RCC 7860 (cell line): ENCODE measurements at regions not wholly inside any gene's neighbourhood (a gene's known extent, or its start where the extent isn't known, plus 50 kb on each side); places are given as distances from the start of the nearest gene placed in this dataset.
"Not testable (repeated sequence)": the region's sequence is repeated elsewhere in the genome, so short reads cannot be mapped to it uniquely, and the experiment has no call there.

Experiments
- DNase-seq: peaks from one replicate; pipeline ENCODE4 v3.0.0-alpha.2; 2015; ENCODE audit warnings: low spot score
- FAIRE-seq: peaks from 2 replicates; lab custom pipeline; 2012; peaks lifted over from hg19 to GRCh38; lab: Jason Lieb, UNC

DNA sequence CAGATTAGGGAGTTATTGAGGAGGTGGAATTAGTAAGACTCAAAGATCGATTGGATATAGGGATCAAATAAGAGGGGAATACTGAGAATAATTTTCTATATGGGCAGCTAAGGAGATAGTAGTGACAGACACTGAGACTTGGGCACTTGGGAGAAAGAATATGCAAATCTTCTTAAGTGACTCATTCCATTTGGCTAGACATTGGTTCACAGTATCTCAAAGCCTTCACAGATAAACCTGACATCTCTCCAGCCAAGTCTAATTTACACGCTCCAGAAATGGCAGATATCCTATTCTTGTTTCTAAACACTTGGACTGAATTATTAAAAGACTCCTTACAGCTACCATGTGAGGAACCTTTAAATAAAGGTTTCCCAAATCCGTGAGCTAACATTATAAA, 104.6 kb upstream of the ADAMTS9 start:
- DNase-seq (no peak), FAIRE-seq (no peak)

DNA sequence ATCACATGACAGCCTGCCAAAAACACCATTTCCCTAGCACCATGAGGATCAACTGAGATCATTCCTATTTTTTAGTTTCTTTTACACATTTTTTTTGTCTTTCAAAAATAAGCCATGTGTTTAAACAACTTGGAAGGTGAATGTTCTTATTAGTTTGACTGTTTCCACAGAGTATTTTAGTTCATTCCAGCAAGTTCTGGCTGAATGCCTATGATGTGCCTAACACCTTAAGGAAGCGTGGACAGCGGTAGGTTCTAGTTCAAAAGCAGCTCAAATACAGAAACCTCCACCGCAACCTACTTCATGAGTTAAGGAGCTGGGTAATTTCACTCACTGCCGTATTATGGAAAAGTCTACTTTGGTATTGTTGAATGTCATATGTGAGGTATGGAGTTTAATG, 101.3 kb upstream of the ADAMTS9 start:
- DNase-seq (no peak), FAIRE-seq (no peak)

DNA sequence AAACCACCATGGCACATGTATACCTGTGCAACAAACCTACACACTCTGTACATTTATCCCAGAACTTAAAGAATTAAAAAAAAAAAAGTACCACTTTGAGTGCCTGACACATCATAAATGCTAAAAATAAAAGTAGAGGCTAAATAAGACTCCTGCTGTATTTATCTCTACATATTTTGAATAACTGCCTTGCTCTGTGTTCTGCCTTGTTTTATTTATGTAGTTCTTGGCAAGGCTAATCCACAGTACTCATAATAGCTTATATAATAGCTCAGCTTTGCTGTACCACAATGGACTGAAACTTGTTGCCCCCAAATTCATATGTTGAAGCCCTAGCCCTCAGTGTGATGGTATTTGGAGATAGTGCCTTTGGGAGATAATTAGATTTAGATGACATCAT, 95.4 kb upstream of the ADAMTS9 start:
- no peak for DNase-seq
- no peak for FAIRE-seq

DNA sequence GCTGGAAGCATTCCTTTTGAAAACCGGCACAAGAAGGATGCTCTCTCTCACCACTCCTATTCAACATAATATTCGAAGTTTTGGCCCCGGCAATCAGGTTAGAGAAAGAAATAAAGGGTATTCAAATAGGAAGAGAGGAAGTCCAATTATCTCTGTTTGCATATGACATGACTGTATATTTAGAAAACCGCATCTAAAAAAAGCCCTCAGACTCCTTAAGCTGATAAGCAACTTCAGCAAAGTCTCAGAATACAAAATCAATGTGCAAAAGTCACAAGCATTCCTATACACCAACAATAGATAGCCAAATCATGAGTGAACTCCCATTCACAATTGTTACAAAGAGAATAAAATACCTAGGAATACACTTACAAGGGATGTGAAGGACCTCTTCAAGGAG, 93.1 kb upstream of the ADAMTS9 start:
- DNase-seq, FAIRE-seq: not testable (repeated sequence)

DNA sequence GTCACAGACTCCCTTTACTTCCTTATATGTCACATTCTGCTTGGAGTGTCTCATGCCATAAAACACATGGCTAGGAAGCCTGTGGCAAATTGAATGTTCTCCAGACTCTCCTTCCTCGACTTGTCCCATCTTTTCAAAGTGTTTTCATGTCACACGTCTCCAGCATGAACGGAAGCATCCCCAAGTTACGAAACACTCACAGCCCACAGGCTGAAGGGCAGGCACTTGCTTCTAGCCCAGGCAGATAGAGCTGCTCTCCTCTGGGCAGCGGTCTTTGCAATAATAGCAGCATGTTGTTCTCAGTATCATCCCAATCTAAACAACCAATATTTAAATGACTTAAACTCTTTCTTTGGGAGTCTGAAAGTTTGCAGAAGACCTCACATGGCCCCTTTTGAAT, 85.3 kb upstream of the ADAMTS9 start:
- no peak for FAIRE-seq
- no peak for DNase-seq

DNA sequence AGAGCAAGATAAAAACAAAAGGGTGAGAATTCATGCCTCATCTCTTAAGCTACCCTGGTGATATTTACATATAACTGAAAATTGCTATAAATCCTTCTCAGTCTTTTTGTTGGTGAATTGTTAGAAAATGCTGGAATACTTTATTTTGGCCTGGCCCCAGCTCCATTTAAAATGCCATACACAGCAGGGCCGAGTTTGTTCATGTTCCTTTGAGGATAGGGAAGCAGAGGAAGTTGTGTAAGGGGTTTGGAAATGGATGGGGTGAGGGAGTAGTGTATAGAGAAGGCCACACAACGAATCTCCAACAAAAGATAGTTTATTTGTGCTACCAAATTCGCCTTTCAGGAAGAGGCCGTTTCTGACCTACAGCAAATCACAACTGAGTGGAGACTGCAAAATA, 78.6 kb upstream of the ADAMTS9 start:
- DNase-seq, result no peak
- FAIRE-seq, result no peak

DNA sequence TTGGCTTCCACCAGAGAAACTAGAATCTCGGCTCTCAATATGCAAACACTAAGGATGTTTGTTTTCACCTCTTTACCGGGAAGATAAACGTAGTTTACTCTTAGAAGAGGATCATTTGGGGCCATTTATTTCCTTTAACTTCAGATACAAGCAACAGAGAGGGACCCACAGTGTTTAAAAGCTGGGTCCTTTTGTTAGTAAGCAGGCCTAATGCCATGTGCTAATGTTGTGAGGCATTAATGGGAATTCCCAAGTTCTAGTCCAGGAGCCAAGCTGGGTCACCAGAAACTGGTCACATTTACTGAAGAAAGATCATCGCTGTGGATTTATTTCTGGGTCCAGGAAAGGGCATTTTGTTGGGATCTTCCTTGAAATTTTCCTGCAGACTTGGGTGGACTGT, 78.1 kb upstream of the ADAMTS9 start:
- DNase-seq (no peak), FAIRE-seq (no peak)

DNA sequence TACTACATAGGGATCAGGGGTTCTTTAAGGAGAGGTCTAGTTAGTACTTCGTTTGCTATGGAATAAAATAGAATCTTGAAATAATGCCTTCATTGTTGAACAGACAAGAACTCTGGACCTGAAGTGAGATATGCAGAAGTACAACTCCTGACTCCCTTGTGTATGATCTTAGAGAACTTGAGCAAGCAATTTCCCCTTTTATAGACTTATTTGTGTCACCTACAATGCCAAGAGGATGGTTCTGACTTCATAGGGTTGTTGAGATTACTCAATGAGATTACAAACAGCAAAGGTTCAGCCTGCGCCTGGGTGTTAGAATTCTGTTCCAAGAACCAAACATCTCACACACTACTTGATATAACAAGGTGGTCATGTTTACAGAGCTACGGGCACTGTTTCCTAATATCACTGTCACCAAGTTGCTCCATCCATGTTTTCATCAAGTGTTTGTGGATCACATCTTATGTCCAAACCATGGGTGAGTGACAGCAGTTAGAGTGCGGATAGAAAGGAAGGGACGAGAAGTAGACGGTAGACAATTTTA, 76.7 kb upstream of the ADAMTS9 start:
- DNase-seq (no peak), FAIRE-seq (no peak)

DNA sequence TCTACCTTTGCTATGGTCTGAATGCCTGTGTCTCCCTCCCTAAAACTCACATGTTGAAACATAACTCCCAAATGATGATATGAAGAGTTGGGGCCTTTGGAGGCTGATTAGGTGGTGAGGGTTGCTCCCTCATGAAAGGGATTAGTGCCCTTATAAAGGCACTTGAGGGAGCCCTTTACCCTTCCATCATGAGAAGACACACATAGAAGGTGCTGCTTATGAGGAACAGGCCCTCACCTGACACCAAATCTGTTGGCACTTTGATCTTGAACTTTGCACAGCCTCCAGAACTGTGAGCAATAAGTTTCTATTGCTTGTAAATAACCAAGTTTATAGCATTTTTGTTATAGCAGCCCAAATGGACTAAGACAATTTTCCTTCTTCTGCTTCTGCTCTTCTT, 76.2 kb upstream of the ADAMTS9 start:
- FAIRE-seq (no peak), DNase-seq (no peak)

DNA sequence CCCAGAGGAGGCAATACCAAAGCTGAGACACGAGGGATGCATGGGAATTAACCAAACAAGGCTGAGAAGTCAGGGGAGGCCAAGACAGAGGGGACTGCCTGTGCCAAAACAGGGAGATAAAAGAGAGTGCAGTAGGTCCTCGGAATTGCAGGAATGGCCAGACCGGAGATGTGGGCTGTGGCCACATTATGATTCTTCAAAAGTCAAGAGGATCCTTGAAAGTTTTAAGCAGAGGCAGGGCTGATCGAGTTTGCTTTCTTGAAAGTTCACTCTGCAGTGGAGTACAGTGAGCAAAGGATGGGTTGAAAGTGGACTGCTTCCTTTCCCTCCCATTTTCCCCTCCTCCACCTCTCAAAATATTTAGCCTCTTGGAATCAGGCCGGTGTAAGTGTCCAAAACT, 73.9 kb upstream of the ADAMTS9 start:
- DNase-seq (no peak), FAIRE-seq (no peak)

DNA sequence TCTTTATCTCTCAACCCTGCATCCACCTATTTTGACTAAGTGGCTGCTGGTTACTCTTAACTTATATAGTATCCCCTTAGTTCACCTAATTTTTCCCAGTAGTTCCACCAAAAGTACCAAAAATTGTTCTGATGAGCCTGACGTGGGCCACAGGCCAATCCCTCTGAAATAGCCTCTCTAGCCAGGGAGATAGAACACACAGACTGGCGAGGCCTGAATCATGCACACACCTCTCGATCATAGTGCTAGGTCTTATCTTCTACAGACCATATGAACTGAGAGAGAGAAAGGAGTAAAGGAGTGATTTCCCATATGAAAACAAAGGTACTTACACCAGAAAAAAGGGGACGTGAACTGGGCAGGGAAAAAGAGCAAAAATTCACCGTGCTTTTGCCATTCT, 72.5 kb upstream of the ADAMTS9 start:
- DNase-seq (no peak), FAIRE-seq (no peak)

DNA sequence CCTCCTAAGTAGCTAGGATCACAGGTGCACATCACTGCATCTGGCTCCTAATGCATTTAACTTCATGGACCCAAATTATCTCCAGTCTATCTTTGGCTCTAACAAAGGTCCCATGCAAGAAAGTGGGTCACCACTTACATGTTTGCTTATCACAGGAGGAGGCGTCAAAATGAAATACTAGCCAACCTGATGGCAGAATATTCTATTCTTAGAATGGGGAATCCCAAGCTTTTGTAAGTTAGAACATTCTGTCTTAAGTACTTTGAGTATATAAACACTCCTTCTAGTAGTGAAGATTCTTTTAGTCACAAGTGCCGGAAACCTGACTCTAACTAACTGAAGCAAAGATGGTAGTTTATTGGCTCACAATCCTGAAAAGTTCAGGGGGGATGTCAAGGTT, 72.0 kb upstream of the ADAMTS9 start:
- FAIRE-seq (no peak), DNase-seq (no peak)

DNA sequence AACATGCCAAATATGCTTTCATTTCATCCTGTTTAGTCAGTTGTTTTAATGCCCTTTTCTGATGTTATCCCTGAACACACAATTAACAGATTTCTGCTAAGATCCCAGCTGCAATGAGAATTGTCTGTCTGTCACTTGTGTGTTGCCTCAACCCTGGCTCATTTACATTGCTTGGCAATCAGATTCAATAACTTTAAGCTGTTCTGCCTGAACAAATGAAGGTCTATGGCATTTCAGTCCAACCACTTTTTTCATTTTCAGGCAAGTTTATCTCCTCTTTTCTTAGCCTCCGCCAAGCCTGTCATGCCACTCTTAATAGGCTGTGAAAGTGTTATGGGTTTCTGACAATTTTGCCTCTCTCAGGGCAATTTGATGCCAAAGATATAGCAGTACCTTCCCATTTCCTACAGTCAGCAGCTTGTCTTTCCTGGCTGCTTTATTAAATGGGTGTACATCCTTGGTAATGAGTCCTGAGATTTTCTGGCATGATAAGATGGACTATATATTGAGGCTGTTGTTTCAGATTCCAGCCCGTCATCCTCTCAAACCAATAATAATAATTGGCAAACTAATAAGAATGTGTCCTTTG, 68.7 kb upstream of the ADAMTS9 start:
- no peak for DNase-seq
- FAIRE-seq, result no peak

DNA sequence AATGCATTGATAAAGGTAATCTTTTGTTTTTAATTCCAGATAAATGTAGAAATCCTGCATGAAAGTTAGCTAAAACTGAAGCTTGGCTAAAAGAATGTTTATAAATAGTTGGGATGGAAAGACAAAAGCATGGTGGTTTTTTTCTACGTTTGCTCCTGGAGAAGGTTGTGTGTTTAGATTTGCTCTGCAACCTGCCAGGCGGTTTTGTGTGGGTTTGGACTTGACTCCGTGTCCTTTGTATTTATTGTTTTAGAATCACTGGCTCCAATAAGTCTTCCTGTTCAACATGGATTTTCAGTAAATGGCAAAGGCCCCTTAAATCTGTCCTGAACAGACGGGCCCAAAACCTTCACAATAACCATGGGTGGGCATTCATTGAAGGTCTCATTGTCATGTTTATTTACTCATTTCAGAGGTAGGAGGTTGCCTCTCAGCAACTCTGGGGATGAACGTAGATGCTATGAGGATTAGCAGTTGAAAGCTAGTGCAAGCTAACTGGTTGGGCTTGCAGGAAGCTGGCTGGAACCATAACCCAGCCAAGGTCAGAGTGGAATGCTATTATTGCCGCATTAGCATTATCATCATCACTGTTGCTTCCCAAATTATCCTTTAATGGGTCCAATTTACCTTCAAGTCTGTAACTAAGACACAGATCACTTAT, 60.6 kb upstream of the ADAMTS9 start:
- FAIRE-seq, result no peak
- no peak for DNase-seq

DNA sequence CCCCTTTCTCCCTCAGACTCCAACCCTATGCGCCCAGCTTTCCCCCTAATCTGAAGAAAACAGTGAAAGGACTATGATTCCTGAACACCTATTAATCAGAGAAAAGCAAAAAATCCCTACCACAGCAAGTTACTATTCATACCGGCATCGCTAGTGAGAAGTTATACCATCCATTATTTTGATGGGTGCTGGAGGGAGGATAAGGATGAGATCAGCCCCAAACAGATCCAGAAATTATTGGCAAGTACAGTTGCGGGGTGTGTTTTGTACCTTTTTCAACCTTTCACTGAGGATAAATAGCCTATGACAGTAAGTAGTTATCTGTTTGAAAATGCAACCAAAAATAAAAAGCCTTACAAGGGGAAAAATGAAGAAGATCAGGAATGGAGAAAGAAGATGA, 59.9 kb upstream of the ADAMTS9 start:
- DNase-seq, result no peak
- FAIRE-seq, result no peak

DNA sequence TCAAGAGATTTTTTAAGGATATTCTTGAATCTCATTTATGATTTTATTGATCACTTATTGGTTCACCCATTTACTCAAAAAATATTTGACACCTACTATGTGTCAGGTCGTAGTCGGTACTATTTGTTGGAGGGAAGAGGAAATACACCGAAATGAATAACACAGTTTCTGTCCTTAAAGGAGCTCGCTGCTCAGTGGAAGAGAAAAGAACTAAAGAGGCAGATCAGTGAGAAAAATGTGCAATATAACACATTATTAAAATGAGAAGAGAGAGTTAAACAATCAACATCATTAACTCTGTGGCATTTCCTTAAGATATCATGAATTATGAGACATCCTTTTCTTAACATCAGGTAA, 56.1 kb upstream of the ADAMTS9 start:
- no peak for FAIRE-seq
- no peak for DNase-seq

DNA sequence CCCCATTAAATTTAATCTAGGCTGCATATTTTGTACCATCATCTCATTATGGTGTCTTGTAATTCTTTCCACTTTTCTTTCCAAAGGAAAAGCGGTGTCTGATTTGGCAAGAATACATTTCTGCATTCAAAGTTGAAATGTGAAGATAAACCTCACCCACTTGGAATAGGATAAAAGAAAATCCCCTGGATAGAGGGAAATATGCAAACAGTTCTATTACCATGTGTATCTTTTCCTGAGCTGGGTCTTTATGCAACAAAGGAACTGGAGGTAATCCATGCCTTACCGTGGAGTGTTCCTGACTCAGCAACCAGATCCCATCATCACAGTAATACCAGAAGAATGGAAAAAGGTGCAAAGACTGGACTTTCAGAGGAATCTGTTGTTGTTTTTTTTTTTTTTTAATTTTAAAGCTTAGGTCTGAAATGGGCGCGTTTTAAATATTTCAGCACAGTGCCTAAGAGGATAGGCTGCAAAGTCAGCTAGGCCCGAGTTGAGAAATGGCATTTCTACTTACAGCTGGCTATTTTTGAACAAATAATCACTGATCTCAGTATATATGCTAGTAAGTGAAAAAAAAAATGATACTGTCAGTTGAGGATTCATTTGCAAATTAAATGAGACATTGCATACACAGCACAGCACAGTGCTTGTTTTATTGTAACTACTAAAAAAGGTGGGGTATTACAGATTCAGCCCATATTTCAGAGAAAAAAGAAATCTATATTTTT, 55.5 kb upstream of the ADAMTS9 start:
- no peak for DNase-seq
- FAIRE-seq, result no peak

DNA sequence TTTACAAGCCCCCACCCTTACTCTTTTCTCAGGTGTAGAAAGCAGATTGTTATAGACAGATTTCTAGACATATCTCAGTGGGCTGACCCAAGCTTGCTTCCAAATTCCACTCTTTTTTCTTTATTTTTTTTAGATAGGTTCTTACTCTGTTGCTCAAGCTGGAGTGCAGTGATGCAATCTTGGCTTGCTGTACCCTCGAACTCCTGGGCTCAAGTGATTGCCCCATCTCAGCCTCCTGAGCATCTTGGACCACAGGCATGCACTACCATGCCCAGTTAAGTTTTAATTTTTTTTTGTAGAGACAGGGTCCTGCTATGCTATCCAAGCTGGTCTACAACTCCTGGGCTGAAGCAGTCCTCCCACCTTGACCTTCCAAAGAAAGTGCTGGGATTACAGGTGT, 53.5 kb upstream of the ADAMTS9 start:
- FAIRE-seq, result no peak
- no peak for DNase-seq

DNA sequence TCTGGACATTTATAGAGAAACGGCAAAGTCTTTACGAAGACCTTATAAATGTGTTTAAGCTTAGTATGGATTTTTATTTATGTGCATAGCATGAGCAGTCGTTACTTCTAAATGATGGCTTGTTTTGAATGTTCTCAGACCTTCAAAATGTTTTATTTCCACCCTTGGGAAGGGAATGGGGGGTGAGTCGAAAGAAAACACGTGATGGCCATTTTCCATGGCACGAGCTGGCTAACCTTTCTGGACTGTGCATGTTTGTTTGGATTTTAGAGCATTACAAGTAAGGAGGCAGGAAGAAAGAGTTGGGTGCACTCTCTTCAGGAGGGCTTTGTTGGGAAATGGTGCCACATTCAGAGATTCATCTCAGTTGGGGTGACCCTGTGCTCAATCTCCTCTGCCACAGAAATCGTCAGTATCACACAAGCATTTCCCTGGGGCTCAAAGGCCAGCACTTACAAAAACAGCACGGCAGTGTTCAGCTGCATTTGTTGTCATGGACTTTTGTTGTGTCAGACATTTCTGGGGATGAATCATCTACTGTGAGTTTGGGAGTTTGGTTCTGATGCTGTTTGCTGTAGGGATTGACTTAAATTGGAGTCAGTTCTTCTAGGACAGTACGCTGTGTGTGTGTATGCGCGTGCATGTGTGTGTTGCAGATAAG, 52.3 kb upstream of the ADAMTS9 start:
- DNase-seq (no peak), FAIRE-seq (no peak)
